ENCODE measurements at regions not wholly inside any gene's neighbourhood (a gene's known extent, or its start where the extent isn't known, plus 50 kb on each side); places are given as distances from the start of the nearest gene placed in this dataset.

GRCh38 chr14:101134161-101134631, 230.7 kb upstream of the RTL1 start:
- no peak overlapping the region for H3K27ac ChIP-seq
- no peaks in the 10 kb centered on the region for H3K9me3 ChIP-seq (ENCODE audit: low read depth)
- H3K4me3 ChIP-seq, result no peak overlapping the region
- no peaks in the 10 kb centered on the region for H3K9me2 ChIP-seq (ENCODE audit: insufficient read depth)
- H3K79me2 ChIP-seq (ENCODE audit: insufficient read depth), result no peaks in the 10 kb centered on the region
- H3K4me2 ChIP-seq (ENCODE audit: unreplicated experiment), result no peak overlapping the region
- peaks cover 24% of the 10 kb centered on the region for H3K27me3 ChIP-seq (replicated peaks; ENCODE audit: insufficient read depth)
- no peak for DNase-seq
- WGBS, 2 experiments (ENCODE audit: low coverage in 1 of 2, low lambda C conversion rate in 2 of 2, missing lambda C conversion rate in 2 of 2), result 48 to 54% methylated on average over 12 of the region's 12 CpGs
- no peaks in the 10 kb centered on the region for H3K4me1 ChIP-seq (ENCODE audit: insufficient read depth)
- TF ChIP-seq EZH2 (IDR thresholded peaks at IDR 0.05; ENCODE audit: insufficient read depth, poor library complexity, severe bottlenecking), result no peak
- TF ChIP-seq EZH2phosphoT487 (IDR thresholded peaks at IDR 0.05; ENCODE audit: insufficient read depth, low read depth), result no peak
- no peak overlapping the region for H2AFZ ChIP-seq
- no peaks in the 10 kb centered on the region for H3F3A ChIP-seq (ENCODE audit: insufficient read depth)
- in situ Hi-C loops (cut with MboI), result no loop called here
- H3K36me3 ChIP-seq (ENCODE audit: low read depth), result no peaks in the 10 kb centered on the region
- H3K9ac ChIP-seq, result no peak overlapping the region
- no peaks in the 10 kb centered on the region for H4K20me1 ChIP-seq (ENCODE audit: insufficient read depth)

GRCh38 chr14:101134851-101135433, 231.4 kb upstream of the RTL1 start:
- no peaks in the 10 kb centered on the region for H3K79me2 ChIP-seq (ENCODE audit: insufficient read depth)
- no peak overlapping the region for H3K9ac ChIP-seq
- H3K4me2 ChIP-seq (ENCODE audit: unreplicated experiment), result no peak overlapping the region
- no peaks in the 10 kb centered on the region for H4K20me1 ChIP-seq (ENCODE audit: insufficient read depth)
- no peaks in the 10 kb centered on the region for H3K9me3 ChIP-seq (ENCODE audit: low read depth)
- no peak overlapping the region for H3K27ac ChIP-seq
- H3K4me3 ChIP-seq, result no peak overlapping the region
- H3K4me1 ChIP-seq (ENCODE audit: insufficient read depth), result no peaks in the 10 kb centered on the region
- H3K36me3 ChIP-seq (ENCODE audit: low read depth), result no peaks in the 10 kb centered on the region
- in situ Hi-C loops (cut with MboI), result no loop called here
- H3K9me2 ChIP-seq (ENCODE audit: insufficient read depth), result no peaks in the 10 kb centered on the region
- WGBS, 2 experiments (ENCODE audit: low coverage in 1 of 2, low lambda C conversion rate in 2 of 2, missing lambda C conversion rate in 2 of 2), result 67 to 71% methylated on average over 13 of the region's 13 CpGs
- peaks cover 16% of the 10 kb centered on the region for H3K27me3 ChIP-seq (replicated peaks; ENCODE audit: insufficient read depth)
- H2AFZ ChIP-seq, result no peak overlapping the region
- no peak for TF ChIP-seq EZH2phosphoT487 (IDR thresholded peaks at IDR 0.05; ENCODE audit: insufficient read depth, low read depth)
- no peak for TF ChIP-seq EZH2 (IDR thresholded peaks at IDR 0.05; ENCODE audit: insufficient read depth, poor library complexity, severe bottlenecking)
- H3F3A ChIP-seq (ENCODE audit: insufficient read depth), result no peaks in the 10 kb centered on the region
- DNase-seq, result no peak

GRCh38 chr14:101135796-101136742, 232.5 kb upstream of the RTL1 start:
- no peaks in the 10 kb centered on the region for H3F3A ChIP-seq (ENCODE audit: insufficient read depth)
- no peaks in the 10 kb centered on the region for H3K9me2 ChIP-seq (ENCODE audit: insufficient read depth)
- no peak overlapping the region for H3K4me2 ChIP-seq (ENCODE audit: unreplicated experiment)
- peaks cover 11% of the 10 kb centered on the region; the same call in 1 of the 2 replicates for H3K27me3 ChIP-seq (replicated peaks; ENCODE audit: insufficient read depth)
- no peak for DNase-seq
- H3K27ac ChIP-seq, result no peak overlapping the region
- H2AFZ ChIP-seq, result no peak overlapping the region
- H3K4me3 ChIP-seq, result no peak overlapping the region
- TF ChIP-seq EZH2phosphoT487 (IDR thresholded peaks at IDR 0.05; ENCODE audit: insufficient read depth, low read depth) (no peak), EZH2 (IDR thresholded peaks at IDR 0.05; ENCODE audit: insufficient read depth, poor library complexity, severe bottlenecking) (no peak)
- H4K20me1 ChIP-seq (ENCODE audit: insufficient read depth), result no peaks in the 10 kb centered on the region
- H3K36me3 ChIP-seq (ENCODE audit: low read depth), result no peaks in the 10 kb centered on the region
- no peak overlapping the region for H3K9ac ChIP-seq
- 38% methylated on average over 10 of the region's 10 CpGs for WGBS, 2 experiments (ENCODE audit: low coverage in 1 of 2, low lambda C conversion rate in 2 of 2, missing lambda C conversion rate in 2 of 2)
- in situ Hi-C loops (cut with MboI), result no loop called here
- no peaks in the 10 kb centered on the region for H3K79me2 ChIP-seq (ENCODE audit: insufficient read depth)
- no peaks in the 10 kb centered on the region for H3K9me3 ChIP-seq (ENCODE audit: low read depth)
- H3K4me1 ChIP-seq (ENCODE audit: insufficient read depth), result no peaks in the 10 kb centered on the region

DNA sequence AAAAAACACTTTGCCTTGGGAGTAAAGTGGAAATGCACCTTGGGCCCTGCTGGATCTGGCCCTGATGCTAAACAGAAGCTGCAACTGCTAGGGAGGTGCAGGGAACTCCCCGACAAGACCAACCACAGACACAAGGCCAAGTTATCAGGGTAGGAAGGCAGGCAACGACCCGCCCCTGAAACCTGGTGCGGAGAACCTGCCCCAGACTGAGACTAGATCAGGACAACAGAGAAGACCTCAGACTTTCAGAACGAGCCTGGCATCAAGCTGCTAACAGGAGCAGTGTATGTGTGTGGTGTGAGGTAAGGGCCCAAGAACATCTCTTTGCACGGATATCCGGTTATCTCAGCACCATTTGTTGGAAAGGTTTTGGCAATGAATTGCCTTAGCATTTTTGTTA, 233.7 kb upstream of the RTL1 start:
- Histone ChIP-seq H3K9ac (no peak overlapping the region), H4K20me1 (ENCODE audit: insufficient read depth) (no peaks in the 10 kb centered on the region), H3K36me3 (ENCODE audit: low read depth) (no peaks in the 10 kb centered on the region), H3K9me3 (ENCODE audit: low read depth) (no peaks in the 10 kb centered on the region), H3K4me3 (no peak overlapping the region), H3K4me1 (ENCODE audit: insufficient read depth) (no peaks in the 10 kb centered on the region), H3K9me2 (ENCODE audit: insufficient read depth) (no peaks in the 10 kb centered on the region), H3K4me2 (ENCODE audit: unreplicated experiment) (no peak overlapping the region), H3K27ac (no peak overlapping the region), H3F3A (ENCODE audit: insufficient read depth) (no peaks in the 10 kb centered on the region), H3K79me2 (ENCODE audit: insufficient read depth) (no peaks in the 10 kb centered on the region), H2AFZ (no peak overlapping the region), H3K27me3 (replicated peaks; ENCODE audit: insufficient read depth) (peaks cover 11% of the 10 kb centered on the region; the same call in 1 of the 2 replicates)
- in situ Hi-C loops (cut with MboI), result no loop called here
- 65 to 69% methylated on average over 7 of the region's 7 CpGs for WGBS, 2 experiments (ENCODE audit: low coverage in 1 of 2, low lambda C conversion rate in 2 of 2, missing lambda C conversion rate in 2 of 2)
- DNase-seq, result no peak
- TF ChIP-seq EZH2 (IDR thresholded peaks at IDR 0.05; ENCODE audit: insufficient read depth, poor library complexity, severe bottlenecking), result no peak
- TF ChIP-seq EZH2phosphoT487 (IDR thresholded peaks at IDR 0.05; ENCODE audit: insufficient read depth, low read depth), result no peak
